GM12878 (cell line): ENCODE measurements at regions not wholly inside any gene's neighbourhood (a gene's known extent, or its start where the extent isn't known, plus 50 kb on each side); places are given as distances from the start of the nearest gene placed in this dataset.

Experiments used
- CTCF ChIP-seq, 3 experiments: IDR thresholded peaks in 2 of 3; conservative IDR thresholded peaks in 1 of 3; 2 replicates each; pipeline ENCODE4 v1.5.1; 2011; ENCODE audit warnings: low read depth in 3 of 3, low read length in 3 of 3, mild to moderate bottlenecking in 3 of 3, control low read depth in 2 of 3, moderate library complexity in 2 of 3, inconsistent platforms in 1 of 3, mixed read lengths in 1 of 3; ENCODE audit not compliant: control insufficient read depth in 2 of 3, insufficient read depth in 1 of 3; ENCODE audit errors: extremely low read depth in 1 of 3
- DPF2 ChIP-seq: fragments of 450-650 bp; IDR thresholded peaks from 2 replicates; pipeline ENCODE4 v1.6.1; 2017; ENCODE audit warnings: mild to moderate bottlenecking
- EGR1 ChIP-seq, 2 experiments: IDR thresholded peaks; 1 replicate in 1 of 2; 2 replicates in 1 of 2; pipeline ENCODE4 v1.6.1; 2011 to 2012; ENCODE audit warnings: low read depth in 2 of 2, low read length in 2 of 2, borderline replicate concordance in 1 of 2, mild to moderate bottlenecking in 1 of 2, moderate library complexity in 1 of 2
- EZH2 ChIP-seq: IDR thresholded peaks from 2 replicates; pipeline ENCODE4 v1.6.1; 2012; ENCODE audit warnings: low read depth, mild to moderate bottlenecking, control low read depth, inconsistent platforms, low read length, borderline replicate concordance; ENCODE audit not compliant: control insufficient read depth

- TF ChIP-seq EZH2 (no peak), CTCF (IDR thresholded peaks at IDR 0.05 in 2 of 3, conservative IDR thresholded peaks at IDR 0.05 in 1 of 3; ENCODE audit: control insufficient read depth in 2 of 3, extremely low read depth in 1 of 3, insufficient read depth in 1 of 3, low read depth in 3 of 3, low read length in 3 of 3) (no peak), EGR1 (IDR thresholded peaks at IDR 0.05; ENCODE audit: borderline replicate concordance in 1 of 2, low read depth in 2 of 2, low read length in 2 of 2) (no peak), DPF2 (no peak)
Measured at GRCh38 chr14:83566567-83566966, 1963.4 kb upstream of the FLRT2 start.
